Esophagus muscularis mucosa (tissue), 4 donors: ENCODE measurements at regions not wholly inside any gene's neighbourhood (a gene's known extent, or its start where the extent isn't known, plus 50 kb on each side); places are given as distances from the start of the nearest gene placed in this dataset.

Experiments
- DNase-seq: peaks from one replicate; pipeline ENCODE4 v3.0.0-alpha.2; 2017; ENCODE audit errors: extremely low spot score
- H3K27ac ChIP-seq, 4 donors: fragments of 200-600 bp; sonication (generic); replicated peaks in 1 of 4; 1 replicate in 3 of 4; 2 replicates in 1 of 4; pipeline ENCODE4 v1.5.1; 2016 to 2019; ENCODE audit warnings: mild to moderate bottlenecking in 1 of 4
- H3K27me3 ChIP-seq, 4 donors: fragments of 200-600 bp; sonication (generic); one replicate each; pipeline versions ENCODE4 v1.5.1 to v1.6.0; 2016 to 2019
- H3K36me3 ChIP-seq, 4 donors: fragments of 200-600 bp; sonication (generic); one replicate each; pipeline ENCODE4 v1.5.1; 2016 to 2019
- H3K4me1 ChIP-seq, 4 donors: fragments of 200-600 bp; sonication (generic); one replicate each; pipeline ENCODE4 v1.5.1; 2016 to 2019
- H3K4me3 ChIP-seq, 4 donors: fragments of 200-600 bp; sonication (generic); 1 replicate in 2 of 4; 2 replicates in 2 of 4; pipeline ENCODE4 v1.5.1; 2016 to 2019; ENCODE audit warnings: mild to moderate bottlenecking in 4 of 4, moderate library complexity in 1 of 4
- H3K9me3 ChIP-seq, 4 donors: fragments of 200-600 bp; sonication (generic); 1 replicate in 3 of 4; 2 replicates in 1 of 4; pipeline ENCODE4 v1.5.1; 2016 to 2019
- EP300 ChIP-seq: sonication (generic); formaldehyde crosslinking; IDR thresholded peaks from one replicate; pipeline ENCODE4 v1.6.1; 2017; ENCODE audit warnings: antibody characterized with exemption
- POLR2A ChIP-seq: fragments of 450-650 bp; IDR thresholded peaks from one replicate; pipeline ENCODE4 v1.6.1; 2017; ENCODE audit warnings: antibody characterized with exemption, moderate library complexity, mild to moderate bottlenecking, low read depth
- POLR2AphosphoS5 ChIP-seq, 2 donors: sonication (generic); formaldehyde crosslinking; IDR thresholded peaks; one replicate each; pipeline ENCODE4 v1.6.1; 2017; ENCODE audit warnings: antibody characterized with exemption in 2 of 2
- WGBS: methylation state at CpG from one replicate; pipeline ENCODE4 v1.1.5; 2018; 5-methylcytosine and 5-hydroxymethylcytosine counted together
- intact Hi-C: fragments of 100-400 bp; cut with DNase I; formaldehyde crosslinking; loops from one replicate; pipeline ENCODE4 v1.15.1; 2023
- TF ChIP-seq, protein P1 (sequence below), 3 experiments: fragments of 200-600 bp in 2 of 3; fragments of 450-650 bp in 1 of 3; sonication (generic) in 2 of 3; IDR thresholded peaks; one replicate each; pipeline ENCODE4 v1.5.1; 2017 to 2019; ENCODE audit warnings: antibody characterized with exemption in 3 of 3, mild to moderate bottlenecking in 2 of 3, moderate library complexity in 1 of 3

DNA sequence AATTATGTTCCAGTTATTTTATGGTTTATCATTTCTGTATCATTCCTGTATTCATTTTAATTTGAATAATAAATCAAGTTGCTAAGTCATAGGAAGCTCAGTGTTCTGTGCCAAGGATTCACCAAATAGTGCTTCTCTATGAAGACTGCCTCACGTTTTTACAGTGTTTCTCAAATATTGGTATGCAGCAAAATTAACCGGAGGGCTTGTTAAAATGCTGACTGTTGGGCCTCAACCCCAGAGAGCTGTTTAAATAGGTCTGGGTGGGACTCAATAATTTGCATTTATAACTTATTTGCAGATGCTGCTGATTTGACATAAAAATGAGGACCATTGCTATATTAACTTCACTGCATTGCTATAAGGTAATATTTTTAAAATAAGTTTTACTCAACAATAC is 166.7 kb downstream of the TINAG start:
- Histone ChIP-seq H3K9me3 (no peaks in the 10 kb centered on the region), H3K27ac (no peak overlapping the region), H3K4me1 (no peaks in the 10 kb centered on the region), H3K27me3 (no peaks in the 10 kb centered on the region), H3K4me3 (no peak overlapping the region), H3K36me3 (no peaks in the 10 kb centered on the region)
- DNase-seq, result no peak
- WGBS, result 60% methylated on average over 2 of the region's 2 CpGs
- intact Hi-C loops, result no loop called here
- TF ChIP-seq POLR2AphosphoS5 (IDR thresholded peaks at IDR 0.05) (no peak), POLR2A (no peak), EP300 (no peak)
- TF ChIP-seq, protein P1, sequence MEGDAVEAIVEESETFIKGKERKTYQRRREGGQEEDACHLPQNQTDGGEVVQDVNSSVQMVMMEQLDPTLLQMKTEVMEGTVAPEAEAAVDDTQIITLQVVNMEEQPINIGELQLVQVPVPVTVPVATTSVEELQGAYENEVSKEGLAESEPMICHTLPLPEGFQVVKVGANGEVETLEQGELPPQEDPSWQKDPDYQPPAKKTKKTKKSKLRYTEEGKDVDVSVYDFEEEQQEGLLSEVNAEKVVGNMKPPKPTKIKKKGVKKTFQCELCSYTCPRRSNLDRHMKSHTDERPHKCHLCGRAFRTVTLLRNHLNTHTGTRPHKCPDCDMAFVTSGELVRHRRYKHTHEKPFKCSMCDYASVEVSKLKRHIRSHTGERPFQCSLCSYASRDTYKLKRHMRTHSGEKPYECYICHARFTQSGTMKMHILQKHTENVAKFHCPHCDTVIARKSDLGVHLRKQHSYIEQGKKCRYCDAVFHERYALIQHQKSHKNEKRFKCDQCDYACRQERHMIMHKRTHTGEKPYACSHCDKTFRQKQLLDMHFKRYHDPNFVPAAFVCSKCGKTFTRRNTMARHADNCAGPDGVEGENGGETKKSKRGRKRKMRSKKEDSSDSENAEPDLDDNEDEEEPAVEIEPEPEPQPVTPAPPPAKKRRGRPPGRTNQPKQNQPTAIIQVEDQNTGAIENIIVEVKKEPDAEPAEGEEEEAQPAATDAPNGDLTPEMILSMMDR (IDR thresholded peaks at IDR 0.05), result no peak

DNA sequence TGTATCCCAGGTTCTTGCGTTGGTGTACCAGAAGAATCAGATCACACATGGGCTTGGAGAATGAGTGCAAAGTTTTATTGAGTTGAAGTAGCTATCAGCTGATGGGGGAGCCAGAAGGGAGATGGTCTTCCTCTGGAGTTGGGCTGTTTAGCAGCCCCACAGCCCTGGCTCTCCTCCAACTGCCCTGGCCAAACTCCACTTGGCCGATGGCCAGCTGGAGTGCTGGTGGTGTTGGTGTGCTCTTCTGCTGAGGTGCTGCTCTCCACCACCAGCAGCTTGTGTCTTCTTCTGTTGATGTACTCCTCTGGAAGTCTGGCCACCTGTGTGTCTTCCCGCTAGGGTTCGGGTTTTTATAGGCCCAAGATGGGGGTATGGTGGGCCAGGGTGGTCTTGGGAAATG is 172.8 kb downstream of the TINAG start:
- DNase-seq, result no peak
- no peak overlapping the region for H3K27ac ChIP-seq
- H3K4me3 ChIP-seq, result no peak overlapping the region
- no peaks in the 10 kb centered on the region for H3K36me3 ChIP-seq
- intact Hi-C loops, result no loop called here
- no peaks in the 10 kb centered on the region for H3K27me3 ChIP-seq
- no peaks in the 10 kb centered on the region for H3K9me3 ChIP-seq
- TF ChIP-seq, protein P1 (IDR thresholded peaks at IDR 0.05), result no peak
- no peak for TF ChIP-seq POLR2A
- TF ChIP-seq POLR2AphosphoS5 (IDR thresholded peaks at IDR 0.05), result no peak
- no peak for TF ChIP-seq EP300
- WGBS, result 93% methylated on average over 3 of the region's 4 CpGs
- H3K4me1 ChIP-seq, result no peaks in the 10 kb centered on the region

GRCh38 chr6:54491431-54491830 is 183.2 kb downstream of the TINAG start:
- intact Hi-C loops, result no loop called here
- no peak overlapping the region for H3K27ac ChIP-seq
- no peaks in the 10 kb centered on the region for H3K27me3 ChIP-seq
- H3K4me3 ChIP-seq, result no peak overlapping the region
- no peaks in the 10 kb centered on the region for H3K36me3 ChIP-seq
- H3K4me1 ChIP-seq, result no peaks in the 10 kb centered on the region
- peaks cover 0 to 11% (median 0%) of the 10 kb centered on the region in 4 donors for H3K9me3 ChIP-seq
- 85% methylated on average over 3 of the region's 3 CpGs for WGBS
- no peak for TF ChIP-seq POLR2AphosphoS5 (IDR thresholded peaks at IDR 0.05)
- no peak for TF ChIP-seq EP300
- no peak for TF ChIP-seq POLR2A
- TF ChIP-seq, protein P1 (IDR thresholded peaks at IDR 0.05), result no peak
- no peak for DNase-seq

DNA sequence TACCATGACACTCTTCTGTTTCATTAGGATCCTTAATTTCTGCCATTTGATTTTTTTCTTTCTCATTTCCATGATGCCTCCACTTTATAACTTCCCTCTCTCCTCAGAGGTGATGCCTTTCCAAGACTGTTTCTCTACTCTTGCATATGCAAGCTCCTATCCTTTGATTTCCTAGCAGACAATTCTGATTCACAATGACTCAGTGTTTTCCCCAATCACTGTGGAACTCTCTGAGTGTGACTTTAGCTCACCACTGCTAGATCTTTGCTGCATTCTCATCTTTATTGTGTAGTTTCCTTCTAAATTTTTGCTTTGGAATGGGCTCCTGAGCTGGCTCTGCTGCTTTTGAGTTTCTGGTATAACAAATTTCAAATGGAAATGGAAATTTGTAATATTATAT is 184.9 kb downstream of the TINAG start:
- Histone ChIP-seq H3K27me3 (no peaks in the 10 kb centered on the region), H3K9me3 (peaks cover 0 to 17% (median 0%) of the 10 kb centered on the region in 4 donors), H3K27ac (no peak overlapping the region), H3K4me1 (no peaks in the 10 kb centered on the region), H3K36me3 (no peaks in the 10 kb centered on the region), H3K4me3 (no peak overlapping the region)
- TF ChIP-seq POLR2A (no peak), EP300 (no peak), POLR2AphosphoS5 (IDR thresholded peaks at IDR 0.05) (no peak)
- TF ChIP-seq, protein P1 (IDR thresholded peaks at IDR 0.05), result no peak
- intact Hi-C loops, result no loop called here
- no peak for DNase-seq

GRCh38 chr6:54503144-54503543 is 194.9 kb downstream of the TINAG start:
- H3K4me1 ChIP-seq, result no peaks in the 10 kb centered on the region
- H3K27me3 ChIP-seq, result no peaks in the 10 kb centered on the region
- no peak overlapping the region for H3K27ac ChIP-seq
- WGBS, result 70% methylated on average over 1 of the region's 1 CpG
- peaks cover 0 to 16% (median 7%) of the 10 kb centered on the region in 4 donors for H3K9me3 ChIP-seq
- no peaks in the 10 kb centered on the region for H3K36me3 ChIP-seq
- H3K4me3 ChIP-seq, result no peak overlapping the region
- no peak for DNase-seq
- TF ChIP-seq POLR2AphosphoS5 (IDR thresholded peaks at IDR 0.05) (no peak), EP300 (no peak), POLR2A (no peak)
- TF ChIP-seq, protein P1 (IDR thresholded peaks at IDR 0.05), result no peak
- intact Hi-C loops, result no loop called here
